Activated CD8-positive, alpha-beta T cell treated with anti-CD3 and anti-CD28 coated beads for 36 hours (primary cell): ENCODE measurements at regions not wholly inside any gene's neighbourhood (a gene's known extent, or its start where the extent isn't known, plus 50 kb on each side); places are given as distances from the start of the nearest gene placed in this dataset.
"Not testable (repeated sequence)": the region's sequence is repeated elsewhere in the genome, so short reads cannot be mapped to it uniquely, and the experiment has no call there.

Source experiments
- ATAC-seq: fragments of 200-7000 bp; cut with Tn5 transposase; one replicate; pipeline ENCODE4 v1.10.0; 2021; ENCODE audit warnings: mild to moderate bottlenecking, moderate library complexity
- CTCF ChIA-PET: fragments of 350-600 bp; sonication (Branson Sonifier 250); formaldehyde crosslinking; loops from one replicate; lab custom pipeline; 2021; ENCODE audit warnings: antibody characterized with exemption; lab: Charles Lee
- POLR2A ChIA-PET: fragments of 350-600 bp; sonication (Branson Sonifier 250); formaldehyde crosslinking; loops from one replicate; lab custom pipeline; 2021; ENCODE audit warnings: antibody characterized with exemption; lab: Charles Lee
- DNase-seq: peaks from one replicate; pipeline ENCODE4 v3.0.0-alpha.2; 2020
- H3K27ac Mint-ChIP-seq: one replicate; pipeline ENCODE4 v1.8.0; 2021; ENCODE audit warnings: mild to moderate bottlenecking, mixed read lengths
- H3K27me3 Mint-ChIP-seq: one replicate; pipeline ENCODE4 v1.8.0; 2021; ENCODE audit warnings: mixed read lengths
- H3K36me3 Mint-ChIP-seq: one replicate; pipeline ENCODE4 v1.8.0; 2021; ENCODE audit warnings: low read depth, mixed read lengths
- H3K4me1 Mint-ChIP-seq: one replicate; pipeline ENCODE4 v1.8.0; 2021; ENCODE audit warnings: low read depth, mixed read lengths
- H3K4me3 Mint-ChIP-seq: one replicate; pipeline ENCODE4 v1.8.0; 2021; ENCODE audit warnings: mild to moderate bottlenecking, moderate library complexity, mixed read lengths
- H3K9me3 Mint-ChIP-seq: one replicate; pipeline ENCODE4 v1.8.0; 2021; ENCODE audit warnings: mixed read lengths
- intact Hi-C: fragments of 100-400 bp; cut with micrococcal nuclease; formaldehyde crosslinking; loops from one replicate; pipeline ENCODE4 v1.10.0; 2022
- TF ChIP-seq, protein P1 (sequence below): fragments of 200-600 bp; IDR thresholded peaks from one replicate; pipeline ENCODE4 v1.8.0; 2022; ENCODE audit warnings: antibody characterized with exemption, mild to moderate bottlenecking

DNA sequence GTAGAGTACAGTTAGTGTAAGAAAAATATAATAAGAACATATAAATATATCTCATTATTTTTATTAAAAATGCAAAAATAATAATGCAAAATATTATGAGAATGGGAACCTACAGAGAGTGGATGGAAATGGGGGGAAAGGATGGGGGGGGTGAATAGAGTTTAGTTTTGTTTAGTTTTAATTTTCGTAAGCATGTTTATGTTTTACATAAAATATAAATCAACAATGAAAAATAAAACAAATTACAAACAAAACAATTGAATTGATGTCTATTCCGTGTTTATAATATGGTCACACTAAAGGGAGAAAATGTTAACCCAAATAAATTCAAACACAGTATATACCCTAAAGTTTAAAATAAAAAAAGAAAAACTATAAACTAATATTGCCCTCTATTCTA is 1717.4 kb upstream of the SPRY2 start:
- ChIA-PET POLR2A (no interaction called here), CTCF (no interaction called here)
- no peaks in the 10 kb centered on the region for H3K36me3 Mint-ChIP-seq
- no peaks in the 10 kb centered on the region for H3K4me1 Mint-ChIP-seq
- H3K27ac Mint-ChIP-seq, result no peak overlapping the region
- no peak for ATAC-seq
- intact Hi-C loops, result no loop called here
- TF ChIP-seq, protein P1, sequence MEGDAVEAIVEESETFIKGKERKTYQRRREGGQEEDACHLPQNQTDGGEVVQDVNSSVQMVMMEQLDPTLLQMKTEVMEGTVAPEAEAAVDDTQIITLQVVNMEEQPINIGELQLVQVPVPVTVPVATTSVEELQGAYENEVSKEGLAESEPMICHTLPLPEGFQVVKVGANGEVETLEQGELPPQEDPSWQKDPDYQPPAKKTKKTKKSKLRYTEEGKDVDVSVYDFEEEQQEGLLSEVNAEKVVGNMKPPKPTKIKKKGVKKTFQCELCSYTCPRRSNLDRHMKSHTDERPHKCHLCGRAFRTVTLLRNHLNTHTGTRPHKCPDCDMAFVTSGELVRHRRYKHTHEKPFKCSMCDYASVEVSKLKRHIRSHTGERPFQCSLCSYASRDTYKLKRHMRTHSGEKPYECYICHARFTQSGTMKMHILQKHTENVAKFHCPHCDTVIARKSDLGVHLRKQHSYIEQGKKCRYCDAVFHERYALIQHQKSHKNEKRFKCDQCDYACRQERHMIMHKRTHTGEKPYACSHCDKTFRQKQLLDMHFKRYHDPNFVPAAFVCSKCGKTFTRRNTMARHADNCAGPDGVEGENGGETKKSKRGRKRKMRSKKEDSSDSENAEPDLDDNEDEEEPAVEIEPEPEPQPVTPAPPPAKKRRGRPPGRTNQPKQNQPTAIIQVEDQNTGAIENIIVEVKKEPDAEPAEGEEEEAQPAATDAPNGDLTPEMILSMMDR, result no peak
- no peak for DNase-seq
- no peaks in the 10 kb centered on the region for H3K27me3 Mint-ChIP-seq
- H3K4me3 Mint-ChIP-seq, result no peak overlapping the region
- peaks cover 5% of the 10 kb centered on the region for H3K9me3 Mint-ChIP-seq

DNA sequence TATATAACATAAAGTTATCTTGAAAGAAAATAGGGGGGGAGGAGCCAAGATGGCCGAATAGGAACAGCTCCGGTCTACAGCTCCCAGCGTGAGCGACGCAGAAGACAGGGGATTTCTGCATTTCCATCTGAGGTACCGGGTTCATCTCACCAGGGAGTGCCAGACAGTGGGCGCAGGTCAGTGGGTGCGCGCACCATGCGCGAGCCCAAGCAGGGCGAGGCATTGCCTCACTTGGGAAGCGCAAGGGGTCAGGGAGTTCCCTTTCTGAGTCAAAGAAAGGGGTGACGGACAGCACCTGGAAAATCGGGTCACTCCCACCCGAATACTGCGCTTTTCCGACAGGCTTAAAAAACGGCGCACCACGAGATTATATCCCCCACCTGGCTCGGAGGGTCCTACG is 1704.4 kb upstream of the SPRY2 start:
- H3K9me3 Mint-ChIP-seq, ATAC-seq, intact Hi-C loops, H3K27ac Mint-ChIP-seq, POLR2A ChIA-PET, DNase-seq, H3K4me3 Mint-ChIP-seq, H3K27me3 Mint-ChIP-seq, CTCF ChIA-PET, H3K4me1 Mint-ChIP-seq, H3K36me3 Mint-ChIP-seq: not testable (repeated sequence)

DNA sequence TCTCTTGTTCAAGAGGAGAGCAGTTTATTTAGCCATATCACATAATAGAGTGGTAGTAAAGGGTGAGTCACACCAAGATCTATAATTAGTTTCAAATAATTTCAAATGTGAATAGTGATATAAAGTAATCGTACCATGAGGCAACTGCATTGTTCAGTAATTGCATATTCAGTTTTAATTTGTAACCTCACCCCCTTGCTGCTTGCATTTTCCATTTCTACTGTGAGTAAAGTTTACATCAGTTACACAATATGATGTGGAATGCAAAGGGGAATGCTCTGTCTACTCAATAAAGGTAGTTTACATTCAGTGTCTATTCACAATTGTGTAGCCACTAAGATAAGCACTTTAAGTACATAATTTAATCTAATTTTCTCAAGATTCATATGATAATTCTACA is 1695.7 kb upstream of the SPRY2 start:
- ChIA-PET CTCF (no interaction called here), POLR2A (no interaction called here)
- Mint-ChIP-seq H3K4me1 (no peaks in the 10 kb centered on the region), H3K27ac (no peak overlapping the region), H3K9me3 (peaks cover 8% of the 10 kb centered on the region), H3K27me3 (no peaks in the 10 kb centered on the region), H3K4me3 (no peak overlapping the region), H3K36me3 (no peaks in the 10 kb centered on the region)
- no peak for ATAC-seq
- intact Hi-C loops, result no loop called here
- TF ChIP-seq, protein P1, result no peak
- DNase-seq, result no peak

DNA sequence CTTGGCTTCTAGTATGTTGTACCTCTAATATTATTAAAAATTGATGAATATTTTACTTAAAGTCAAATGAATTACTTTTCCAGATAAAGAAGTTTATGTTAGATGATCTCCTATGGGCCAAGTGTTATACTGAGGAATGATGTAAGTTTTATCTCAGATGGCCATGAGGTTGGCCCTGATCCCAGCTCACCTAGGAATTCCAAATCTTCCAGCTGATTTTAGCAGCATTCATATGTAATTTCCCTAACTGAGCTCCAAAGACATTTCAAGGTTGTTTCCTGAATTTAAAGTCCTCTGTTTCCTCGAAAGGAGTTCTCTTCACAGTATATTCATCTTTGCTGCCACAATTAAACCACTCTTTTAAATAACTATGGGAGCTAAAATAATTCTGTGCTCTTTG is 1670.4 kb upstream of the SPRY2 start:
- ChIA-PET POLR2A (no interaction called here), CTCF (interaction anchor here (1.0 kb wide), 1 partner anchor 22 kb away, joined by 3 read pairs; no protein-coding TSS in a partner anchor)
- intact Hi-C loops, result no loop called here
- no peak for ATAC-seq
- no peak overlapping the region for H3K4me3 Mint-ChIP-seq
- no peaks in the 10 kb centered on the region for H3K4me1 Mint-ChIP-seq
- TF ChIP-seq, protein P1, result no peak
- no peak for DNase-seq
- no peaks in the 10 kb centered on the region for H3K36me3 Mint-ChIP-seq
- H3K27me3 Mint-ChIP-seq, result no peaks in the 10 kb centered on the region
- no peak overlapping the region for H3K27ac Mint-ChIP-seq
- peaks cover 10% of the 10 kb centered on the region for H3K9me3 Mint-ChIP-seq

DNA sequence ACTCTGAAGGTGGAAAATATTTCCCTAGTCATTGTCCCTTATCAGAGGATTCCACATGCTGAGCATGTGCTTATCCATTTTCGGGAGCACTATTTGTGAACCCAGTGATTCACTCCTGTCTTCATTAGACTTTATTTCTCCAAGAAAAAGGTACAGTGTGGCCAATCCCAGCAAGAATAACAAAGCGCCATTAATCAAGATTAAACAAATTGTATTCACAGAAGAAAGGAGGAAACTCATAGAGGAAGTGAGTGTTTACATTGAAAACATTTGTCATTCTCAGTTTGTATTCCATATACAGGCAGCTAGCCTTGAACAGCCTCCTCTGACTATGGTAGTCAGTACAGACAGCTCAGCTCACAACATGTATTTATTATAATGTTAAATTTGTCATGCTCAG is 1669.9 kb upstream of the SPRY2 start:
- no peak for ATAC-seq
- intact Hi-C loops, result no loop called here
- ChIA-PET POLR2A (no interaction called here), CTCF (no interaction called here)
- no peaks in the 10 kb centered on the region for H3K36me3 Mint-ChIP-seq
- no peak for DNase-seq
- no peak overlapping the region for H3K27ac Mint-ChIP-seq
- peaks cover 9% of the 10 kb centered on the region for H3K9me3 Mint-ChIP-seq
- H3K4me1 Mint-ChIP-seq, result no peaks in the 10 kb centered on the region
- TF ChIP-seq, protein P1, result no peak
- H3K4me3 Mint-ChIP-seq, result no peak overlapping the region
- H3K27me3 Mint-ChIP-seq, result no peaks in the 10 kb centered on the region

DNA sequence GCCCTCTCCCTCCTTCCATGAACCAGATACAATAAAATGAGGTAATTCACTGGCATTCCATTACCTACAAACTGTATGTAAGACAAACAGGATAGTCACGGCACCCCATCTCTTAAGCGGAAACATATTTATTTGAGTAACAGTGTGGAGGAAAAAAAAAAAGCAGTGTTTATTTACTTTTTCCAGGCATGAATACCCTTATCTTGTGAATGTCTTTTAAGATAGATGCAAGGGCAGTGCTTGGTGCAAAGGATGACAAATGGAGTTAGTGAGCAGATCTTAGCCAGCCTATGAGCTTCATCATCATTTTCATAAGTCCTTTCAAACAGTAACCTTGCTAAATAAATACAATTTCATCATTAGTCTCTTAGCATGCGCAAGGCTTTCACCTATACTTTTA is 1661.8 kb upstream of the SPRY2 start:
- Mint-ChIP-seq H3K9me3 (no peaks in the 10 kb centered on the region), H3K4me1 (no peaks in the 10 kb centered on the region), H3K4me3 (no peak overlapping the region), H3K27me3 (no peaks in the 10 kb centered on the region), H3K27ac (no peak overlapping the region), H3K36me3 (no peaks in the 10 kb centered on the region)
- intact Hi-C loops, result no loop called here
- POLR2A ChIA-PET, result no interaction called here
- ATAC-seq (no peak), DNase-seq (no peak)
- CTCF ChIA-PET, result no interaction called here
- TF ChIP-seq, protein P1, result no peak
